Epithelial cell of prostate (primary cell): ENCODE measurements at regions not wholly inside any gene's neighbourhood (a gene's known extent, or its start where the extent isn't known, plus 50 kb on each side); places are given as distances from the start of the nearest gene placed in this dataset.
"Not testable (repeated sequence)": the region's sequence is repeated elsewhere in the genome, so short reads cannot be mapped to it uniquely, and the experiment has no call there.

Experiments
- DNase-seq: peaks from one replicate; pipeline ENCODE4 v3.0.0-alpha.2; 2011; ENCODE audit warnings: low read depth, low spot score
- H3K27ac ChIP-seq: fragments of 450-650 bp; 2 replicates; pipeline ENCODE4 v1.5.1; 2017; ENCODE audit warnings: mild to moderate bottlenecking

- H3K27ac ChIP-seq: no peak overlapping the region
- no peak for DNase-seq
These were observed 132.1 kb downstream of the CEBPB start for GRCh38 chr20:50322703-50323131.

- H3K27ac ChIP-seq: no peak overlapping the region
- no peak for DNase-seq
These were observed 132.6 kb downstream of the CEBPB start for GRCh38 chr20:50323209-50323608.

GRCh38 chr20:50323777-50324775 lies 133.4 kb downstream of the CEBPB start:
- no peak overlapping the region for H3K27ac ChIP-seq
- DNase-seq: no peak

GRCh38 chr20:50325215-50325614 lies 134.6 kb downstream of the CEBPB start:
- H3K27ac ChIP-seq: no peak overlapping the region
- no peak for DNase-seq

- no peak for DNase-seq
- no peak overlapping the region for H3K27ac ChIP-seq
These were observed 135.0 kb downstream of the CEBPB start for GRCh38 chr20:50325651-50326050.

GRCh38 chr20:50327666-50328065 lies 137.0 kb downstream of the CEBPB start:
- no peak for DNase-seq
- H3K27ac ChIP-seq: no peak overlapping the region

- H3K27ac ChIP-seq: no peak overlapping the region
- DNase-seq: no peak
These were observed 137.8 kb downstream of the CEBPB start for GRCh38 chr20:50328222-50328979.

GRCh38 chr20:50328996-50329898 lies 138.6 kb downstream of the CEBPB start:
- no peak overlapping the region for H3K27ac ChIP-seq
- DNase-seq: no peak

GRCh38 chr20:50329981-50330503 lies 139.4 kb downstream of the CEBPB start:
- DNase-seq: no peak
- no peak overlapping the region for H3K27ac ChIP-seq

- DNase-seq: no peak
- no peak overlapping the region for H3K27ac ChIP-seq
These were observed 140.1 kb downstream of the CEBPB start for GRCh38 chr20:50330504-50331313.

GRCh38 chr20:50331469-50332363 lies 141.1 kb downstream of the CEBPB start:
- H3K27ac ChIP-seq: no peak overlapping the region
- no peak for DNase-seq

GRCh38 chr20:50332491-50332980 lies 141.9 kb downstream of the CEBPB start:
- H3K27ac ChIP-seq: no peak overlapping the region
- no peak for DNase-seq

- no peak overlapping the region for H3K27ac ChIP-seq
These were observed 142.6 kb downstream of the CEBPB start for GRCh38 chr20:50333131-50333670.

GRCh38 chr20:50333812-50334211 lies 143.2 kb downstream of the CEBPB start:
- DNase-seq: peak; percentile 79
- H3K27ac ChIP-seq: peak overlapping the region; percentile 73

More at GRCh38 chr20:50333131-50333670, 142.6 kb downstream of the CEBPB start:
- DNase-seq: no peak

- not testable (repeated sequence) for DNase-seq
- peak overlapping the region; percentile 73 for H3K27ac ChIP-seq
These were observed 143.9 kb downstream of the CEBPB start for GRCh38 chr20:50334512-50334911.

GRCh38 chr20:50335105-50335504 lies 144.5 kb downstream of the CEBPB start:
- no peak for DNase-seq
- peak overlapping the region; percentile 73 for H3K27ac ChIP-seq

GRCh38 chr20:50335866-50336265 lies 145.2 kb downstream of the CEBPB start:
- H3K27ac ChIP-seq: no peak overlapping the region
- DNase-seq: no peak

GRCh38 chr20:50336661-50337060 lies 146.0 kb downstream of the CEBPB start:
- no peak overlapping the region for H3K27ac ChIP-seq

More at GRCh38 chr20:50336661-50337060, 146.0 kb downstream of the CEBPB start:
- DNase-seq: no peak
